ENCODE measurements at regions not wholly inside any gene's neighbourhood (a gene's known extent, or its start where the extent isn't known, plus 50 kb on each side); places are given as distances from the start of the nearest gene placed in this dataset.
"Not testable (repeated sequence)": the region's sequence is repeated elsewhere in the genome, so short reads cannot be mapped to it uniquely, and the experiment has no call there.

GRCh38 chr1:47577303-47578025 lies 139.6 kb downstream of the FOXD2 start:
- no peak for DNase-seq

- no peak for DNase-seq
Observed at GRCh38 chr1:47578026-47578720, 140.3 kb downstream of the FOXD2 start.

GRCh38 chr1:47578721-47579419 lies 141.0 kb downstream of the FOXD2 start:
- no peak for DNase-seq

DNA sequence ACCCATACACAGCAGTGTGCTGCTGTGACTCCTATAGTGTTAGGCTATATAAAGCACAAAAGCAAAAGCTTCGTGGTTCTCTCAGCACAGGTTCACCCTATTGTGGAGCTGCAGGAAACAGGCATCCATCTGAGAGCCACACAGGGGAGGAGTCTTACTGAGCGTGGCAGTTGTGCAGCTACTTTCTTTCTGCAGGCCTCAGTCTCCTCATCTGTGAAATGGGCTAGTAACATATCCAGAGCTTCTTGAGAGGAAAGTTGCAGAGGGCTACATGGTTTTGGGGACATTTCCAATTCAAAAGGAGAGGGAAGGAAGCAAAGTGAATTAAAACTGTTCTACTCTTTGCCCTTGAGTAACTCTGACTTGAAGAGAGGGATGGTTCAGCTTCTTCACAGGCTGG lies 142.0 kb downstream of the FOXD2 start:
- DNase-seq, result no peak

DNA sequence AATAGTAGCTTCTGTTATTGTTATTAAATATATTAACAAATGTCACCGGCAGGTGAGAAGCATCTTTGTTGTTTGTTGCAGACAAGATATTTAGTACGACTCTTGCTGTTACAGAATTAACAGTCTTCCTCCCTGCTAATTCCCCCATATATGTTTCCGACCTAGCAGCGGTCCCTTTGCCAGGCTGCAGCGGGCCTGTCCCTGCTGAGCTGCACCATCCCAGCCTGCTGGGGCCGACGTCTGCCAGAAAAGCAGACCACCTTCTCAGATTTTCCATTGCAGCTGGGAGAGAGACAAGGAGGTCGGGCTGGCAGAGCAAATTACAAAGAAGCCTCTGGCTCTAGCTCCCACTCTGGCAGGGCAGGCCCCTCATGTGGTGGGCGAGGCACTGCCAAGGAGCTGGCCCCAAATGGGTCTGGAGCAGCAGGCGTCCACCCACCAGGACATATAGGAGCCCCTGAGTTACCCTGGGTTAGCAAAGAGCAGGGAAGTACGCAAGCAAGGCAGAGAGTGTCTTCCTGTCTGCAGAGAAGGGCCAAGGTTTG lies 142.7 kb downstream of the FOXD2 start:
- DNase-seq, result no peak

DNA sequence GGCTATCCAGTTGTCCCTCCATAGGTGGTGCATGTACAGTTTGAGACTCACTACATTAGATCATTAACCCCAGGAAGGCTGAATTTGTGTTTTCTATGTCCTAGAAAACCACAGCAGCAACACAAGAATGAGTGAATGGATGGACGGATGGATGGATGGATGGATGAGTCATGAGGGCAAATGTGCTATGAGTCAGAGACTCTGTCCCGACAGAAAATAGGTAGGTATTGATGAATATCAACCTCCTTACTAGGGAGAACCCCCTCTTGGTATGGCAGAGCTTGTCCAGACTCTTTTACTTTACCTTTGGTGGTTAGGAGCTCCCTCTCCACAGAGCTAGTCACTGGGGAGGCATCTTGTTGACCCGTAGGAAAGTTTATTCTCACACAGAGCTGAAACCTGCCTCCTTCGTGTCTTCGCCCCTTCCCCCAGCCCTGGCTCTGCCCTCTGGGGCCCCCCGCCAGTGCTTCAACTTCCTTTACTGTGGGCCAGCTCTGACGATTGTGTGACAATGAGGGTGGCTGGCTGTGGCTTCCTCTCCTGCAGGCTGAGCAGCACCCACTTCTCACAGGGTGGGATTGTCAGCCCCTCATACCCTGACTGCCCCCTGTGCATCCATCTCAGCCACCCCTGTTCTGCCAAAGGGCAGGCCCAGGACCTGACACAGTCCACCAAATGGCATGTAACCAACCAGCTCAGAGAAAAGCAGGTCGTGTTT lies 145.2 kb downstream of the FOXD2 start:
- no peak for DNase-seq

GRCh38 chr1:47584249-47584648 lies 146.4 kb downstream of the FOXD2 start:
- no peak for DNase-seq

GRCh38 chr1:47585141-47585902 lies 147.5 kb downstream of the FOXD2 start:
- no peak for DNase-seq

DNA sequence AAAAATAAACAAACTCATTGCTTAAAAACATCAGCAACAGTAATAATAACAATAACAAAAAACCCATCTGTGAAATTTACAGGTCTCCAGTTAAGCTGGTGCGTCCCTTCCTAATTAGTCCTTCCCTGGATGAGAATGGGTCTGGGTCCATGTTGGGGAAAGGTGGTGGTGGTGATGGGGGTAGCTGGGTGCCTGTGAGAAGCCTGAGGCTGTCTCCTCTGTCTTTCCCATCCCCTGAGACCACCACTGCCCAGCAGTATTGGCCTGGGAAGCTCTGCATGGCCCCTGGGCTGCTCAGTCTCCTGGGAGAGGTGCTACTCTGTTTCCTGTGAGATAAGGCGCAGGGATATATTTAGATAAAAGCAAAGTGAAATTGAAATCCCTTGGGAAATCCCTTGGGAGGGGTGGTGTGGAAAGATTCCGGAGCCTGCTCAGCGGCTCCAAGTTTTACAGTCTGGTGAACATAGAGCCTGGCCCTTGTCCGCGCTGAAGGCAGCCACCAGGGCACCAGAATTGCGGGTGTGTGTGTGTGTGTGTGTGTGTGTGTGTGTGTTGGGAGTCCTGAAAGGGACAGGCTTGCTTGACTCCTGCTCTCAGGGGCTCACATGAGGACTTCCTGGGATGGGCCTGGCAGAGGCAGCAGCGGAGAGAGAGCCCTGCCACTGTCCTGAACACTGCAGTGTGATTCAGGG lies 150.2 kb downstream of the FOXD2 start:
- DNase-seq, result no peak

- DNase-seq, result no peak
Observed at GRCh38 chr1:47590523-47591225, 152.8 kb downstream of the FOXD2 start.

- DNase-seq, result no peak
Observed at GRCh38 chr1:47591801-47592200, 154.0 kb downstream of the FOXD2 start.

GRCh38 chr1:47592296-47593012 lies 154.6 kb downstream of the FOXD2 start:
- no peak for DNase-seq

DNA sequence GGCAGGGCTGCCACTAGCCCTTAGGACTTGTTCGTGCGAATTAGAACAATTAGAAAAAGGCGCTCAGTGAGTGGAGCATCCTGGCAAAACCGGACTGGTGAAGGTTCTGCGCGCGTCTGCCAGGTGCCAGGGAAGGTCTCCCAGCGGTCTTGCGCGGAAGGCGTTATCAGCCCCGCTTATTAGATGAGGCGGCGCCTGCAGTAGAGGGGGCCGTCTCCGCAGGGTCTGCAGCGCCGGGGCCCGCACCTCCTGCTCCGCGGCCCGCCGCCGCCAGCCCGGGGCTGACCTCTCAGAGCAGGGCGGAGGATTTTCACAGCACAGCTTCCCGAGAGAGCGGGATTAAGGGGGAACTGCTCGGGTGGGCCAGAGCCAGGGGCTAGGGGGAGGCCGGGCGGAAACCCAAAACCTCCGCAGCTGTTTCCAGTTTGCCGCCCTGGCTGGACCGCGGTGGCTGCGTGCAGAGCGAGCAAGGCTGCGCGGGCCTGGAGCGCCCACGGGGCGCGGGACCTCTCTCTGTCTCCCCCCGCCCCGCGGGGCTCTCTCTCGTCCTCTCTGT lies 155.2 kb downstream of the FOXD2 start:
- DNase-seq, result no peak

DNA sequence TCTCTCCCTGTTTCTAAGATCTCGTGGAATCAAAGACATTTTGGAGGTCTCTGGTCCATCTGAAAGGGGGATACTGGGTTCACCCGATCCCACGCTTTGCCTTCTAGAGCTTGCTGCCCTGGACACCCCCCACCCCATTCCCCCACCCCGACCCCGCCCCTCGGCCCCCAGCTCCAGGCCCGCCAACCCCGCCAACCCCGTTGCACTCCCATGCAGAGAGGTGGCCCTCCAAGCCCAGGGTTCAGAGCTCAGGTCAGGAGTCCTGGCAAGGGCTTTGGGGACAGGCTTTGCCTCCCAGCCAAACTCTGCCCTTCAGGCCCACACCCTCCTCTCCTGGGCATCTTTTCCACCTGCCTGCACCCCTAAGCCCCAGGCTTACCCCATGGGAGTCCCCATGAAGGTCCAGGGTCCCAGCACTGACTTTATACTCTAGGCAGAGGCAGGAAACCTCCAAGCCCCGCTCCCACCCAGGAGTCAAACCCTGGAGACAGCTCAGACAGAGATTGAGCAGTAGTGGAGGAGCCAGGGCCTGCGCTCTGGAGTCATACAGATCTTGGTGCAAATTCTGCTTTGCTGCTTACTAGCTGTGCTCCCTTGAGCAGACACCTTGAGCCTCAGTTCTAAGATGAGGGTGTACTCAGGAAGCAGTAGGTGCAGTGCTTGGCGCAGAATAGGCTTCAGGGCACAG lies 155.9 kb downstream of the FOXD2 start:
- no peak for DNase-seq

- DNase-seq, result no peak
Observed at GRCh38 chr1:47594627-47595026, 156.8 kb downstream of the FOXD2 start.

- no peak for DNase-seq
Observed at GRCh38 chr1:47596328-47596727, 158.5 kb downstream of the FOXD2 start.

DNA sequence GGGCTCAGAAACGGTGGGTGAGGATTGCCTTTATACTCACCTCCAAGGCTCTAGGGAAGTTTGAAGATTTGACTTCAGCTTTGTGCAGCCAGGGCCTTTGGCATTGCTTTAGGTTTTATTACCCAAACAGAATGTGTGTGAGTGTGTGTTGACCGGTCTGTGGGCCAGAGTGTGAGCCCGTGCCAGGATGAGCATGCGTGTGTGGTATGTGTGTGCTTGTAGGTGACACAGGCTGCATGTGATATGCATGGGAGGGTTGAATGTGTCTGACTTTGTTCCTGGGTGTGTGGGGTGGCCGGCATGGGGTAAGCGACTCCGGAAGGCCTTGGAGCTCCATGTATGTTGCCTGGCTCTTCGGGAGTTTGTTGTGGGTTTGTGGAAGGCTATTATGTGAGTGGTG lies 160.5 kb downstream of the FOXD2 start:
- DNase-seq, result no peak

DNA sequence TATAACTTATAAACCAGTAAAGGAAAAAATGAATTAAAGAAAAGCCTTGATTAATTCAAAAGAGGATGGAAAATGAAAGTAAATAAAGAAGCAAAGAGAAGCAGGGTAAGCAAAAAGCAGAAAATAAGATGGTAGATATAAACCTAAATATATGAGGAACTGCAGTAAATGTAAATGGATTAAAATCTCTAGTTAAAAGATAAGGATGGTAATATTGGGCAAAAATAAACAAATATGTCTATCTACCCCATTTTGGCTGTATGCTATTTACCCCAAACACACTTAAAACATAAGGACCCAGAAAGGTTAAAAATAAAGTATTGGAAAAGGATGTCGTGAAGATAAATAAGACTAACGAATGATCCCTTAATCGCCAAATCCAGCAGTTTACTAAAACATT lies 161.9 kb downstream of the FOXD2 start:
- DNase-seq, result no peak

GRCh38 chr1:47602491-47602890 lies 164.6 kb downstream of the FOXD2 start:
- DNase-seq, result not testable (repeated sequence)

Measured in CD4-positive, alpha-beta T cell treated with Interleukin-15 for 1 hour (primary cell).